Inferior parietal cortex (tissue), 1 donor: ENCODE measurements at regions not wholly inside any gene's neighbourhood (a gene's known extent, or its start where the extent isn't known, plus 50 kb on each side); places are given as distances from the start of the nearest gene placed in this dataset.

ENCODE experiments used
- DNase-seq: peaks from one replicate; pipeline ENCODE4 v3.0.0-alpha.2; 2016; ENCODE audit errors: extremely low spot score

DNA sequence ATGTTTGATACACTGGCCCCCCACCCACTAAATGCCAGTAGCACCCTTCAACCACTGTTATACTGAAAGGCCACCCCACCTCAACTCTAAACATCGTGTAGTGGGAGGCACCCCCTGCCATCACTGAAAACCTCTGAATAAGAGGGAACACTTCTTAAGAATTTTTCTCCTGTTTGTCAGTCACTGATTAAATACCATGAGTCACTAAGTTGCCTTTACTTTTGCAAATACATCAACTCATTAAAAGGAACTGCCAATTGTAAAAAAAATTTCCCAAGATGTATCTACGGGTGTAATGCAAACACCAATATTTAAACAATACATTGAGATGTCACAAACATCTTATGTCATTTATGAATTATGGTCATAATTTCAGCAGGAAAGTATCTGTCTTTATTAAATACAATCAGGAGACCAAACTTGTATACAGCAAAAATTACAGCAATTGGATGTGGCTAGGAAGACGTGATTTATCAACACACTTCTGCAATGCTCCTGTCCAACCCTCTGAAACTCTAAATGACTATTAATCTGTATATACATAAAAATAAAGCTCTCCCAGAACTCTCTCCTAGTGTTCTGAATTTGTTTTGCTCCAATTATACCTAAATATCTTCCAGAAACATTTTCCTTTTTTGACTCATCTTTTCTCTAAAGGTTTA, 144.1 kb upstream of the STK17B start:
- DNase-seq, result no peak

DNA sequence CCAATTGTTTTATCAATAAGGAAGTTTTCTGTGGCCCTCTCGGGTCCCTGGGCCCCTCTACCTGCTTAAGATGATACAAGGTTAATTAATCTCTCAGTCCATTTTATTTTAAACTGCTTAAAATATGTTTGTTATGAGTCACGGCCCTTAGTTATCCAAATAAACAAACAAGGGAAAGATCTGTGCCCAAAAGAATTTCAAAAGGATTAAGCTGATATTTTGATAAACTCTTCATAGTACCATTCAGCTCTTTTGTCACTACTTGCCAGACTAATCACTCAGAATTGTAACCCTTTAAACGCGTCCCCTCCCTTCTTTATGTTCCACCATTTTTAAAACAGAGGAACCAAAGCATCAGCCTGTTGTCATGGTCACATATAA, 144.7 kb upstream of the STK17B start:
- DNase-seq, result no peak

DNA sequence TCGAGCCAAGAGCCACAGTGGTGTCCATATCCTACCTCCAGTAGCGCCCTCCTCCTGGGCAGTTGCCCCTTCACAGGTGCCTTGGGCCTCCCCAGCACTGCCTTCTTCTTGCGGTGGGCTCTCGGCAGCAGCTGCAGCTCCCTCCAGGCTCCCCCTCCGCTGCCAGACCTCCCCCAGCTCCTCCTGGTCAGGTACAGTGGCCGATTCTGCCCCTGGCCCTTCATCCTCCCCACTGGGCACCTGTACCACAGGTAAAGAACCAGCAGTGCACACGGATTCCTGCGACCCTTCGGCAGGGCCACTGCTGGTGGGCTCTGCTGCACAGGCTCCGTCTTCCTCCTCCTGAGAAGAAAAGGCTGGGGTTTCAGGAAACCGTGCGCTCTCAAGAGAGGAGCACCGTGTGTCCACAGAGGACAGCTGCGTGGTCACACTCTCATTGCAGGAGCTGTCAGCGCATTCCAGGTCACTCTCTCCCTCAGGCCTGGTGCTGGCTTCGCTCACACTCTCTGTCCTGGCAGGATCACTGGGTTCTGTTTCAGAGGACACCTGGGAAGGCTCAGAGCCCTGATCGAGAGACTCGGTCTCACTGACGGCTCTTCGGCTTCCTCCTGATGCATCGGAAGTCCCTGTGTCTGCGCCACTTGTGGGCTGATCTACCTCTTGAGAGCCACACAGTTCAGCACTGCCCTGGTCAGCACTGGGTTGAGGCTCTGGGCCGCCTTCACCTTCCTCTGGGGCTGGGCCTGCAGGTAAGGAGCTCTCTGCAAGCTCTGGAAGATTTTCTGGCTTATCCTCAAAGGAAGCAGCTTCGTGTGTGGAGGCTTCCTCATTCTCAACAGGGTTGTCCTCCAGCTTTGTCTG, 147.4 kb upstream of the STK17B start:
- DNase-seq, result no peak

DNA sequence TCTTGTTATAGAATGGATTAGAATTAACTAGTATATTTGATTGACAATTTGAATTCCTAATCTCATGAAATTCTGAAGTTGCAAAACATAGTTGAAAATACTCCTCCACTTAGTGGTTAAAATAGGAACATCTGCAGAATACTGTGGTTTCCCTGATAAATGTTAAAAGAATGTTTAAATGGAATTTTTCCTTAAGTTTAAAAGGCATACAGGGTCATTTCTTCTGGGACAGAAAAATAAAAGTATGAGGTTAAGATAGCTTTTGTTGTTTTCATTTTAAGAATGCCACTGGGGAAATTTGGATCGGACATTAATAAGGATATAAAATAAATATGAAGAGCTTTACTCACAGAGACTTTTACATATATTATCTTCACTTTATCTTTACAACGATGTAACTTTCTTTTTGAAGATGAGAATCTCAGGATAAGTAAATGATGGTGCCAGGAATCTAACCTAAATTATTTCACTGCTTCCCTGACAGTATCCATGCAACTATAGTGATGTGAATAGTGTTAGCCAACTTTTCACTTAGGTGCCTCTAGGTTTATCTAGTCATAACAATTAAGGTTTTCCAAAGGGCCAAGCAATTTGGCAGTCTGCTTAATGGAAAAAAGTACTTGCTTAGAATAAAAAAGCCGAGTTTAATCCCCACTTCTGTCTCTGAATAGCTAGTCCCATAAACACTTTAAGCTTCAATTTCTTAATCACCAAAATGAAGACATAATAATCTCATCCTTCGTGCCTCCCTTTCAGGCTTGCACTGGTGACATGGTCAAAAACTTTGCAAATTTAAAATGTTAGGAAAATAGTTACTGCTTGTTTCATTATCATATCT, 151.8 kb upstream of the STK17B start:
- no peak for DNase-seq

DNA sequence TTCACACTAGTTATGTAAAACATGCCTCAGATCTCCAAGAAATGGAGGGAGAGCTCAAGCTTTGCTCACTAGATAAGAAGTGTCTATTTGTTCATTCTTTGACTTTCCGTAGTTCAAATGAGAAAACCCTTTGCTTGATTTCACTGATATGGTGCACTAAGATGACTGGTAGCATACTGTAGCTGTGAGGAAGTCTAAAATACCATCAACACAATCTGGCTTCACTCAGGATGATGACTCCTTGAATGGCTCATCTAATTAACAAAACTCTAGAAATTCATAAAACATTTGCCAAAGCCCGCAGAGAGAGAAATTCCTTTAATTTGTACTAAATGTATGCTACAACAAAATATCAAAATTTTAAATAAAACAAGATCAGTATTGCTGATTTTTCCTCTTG, 152.8 kb upstream of the STK17B start:
- no peak for DNase-seq

DNA sequence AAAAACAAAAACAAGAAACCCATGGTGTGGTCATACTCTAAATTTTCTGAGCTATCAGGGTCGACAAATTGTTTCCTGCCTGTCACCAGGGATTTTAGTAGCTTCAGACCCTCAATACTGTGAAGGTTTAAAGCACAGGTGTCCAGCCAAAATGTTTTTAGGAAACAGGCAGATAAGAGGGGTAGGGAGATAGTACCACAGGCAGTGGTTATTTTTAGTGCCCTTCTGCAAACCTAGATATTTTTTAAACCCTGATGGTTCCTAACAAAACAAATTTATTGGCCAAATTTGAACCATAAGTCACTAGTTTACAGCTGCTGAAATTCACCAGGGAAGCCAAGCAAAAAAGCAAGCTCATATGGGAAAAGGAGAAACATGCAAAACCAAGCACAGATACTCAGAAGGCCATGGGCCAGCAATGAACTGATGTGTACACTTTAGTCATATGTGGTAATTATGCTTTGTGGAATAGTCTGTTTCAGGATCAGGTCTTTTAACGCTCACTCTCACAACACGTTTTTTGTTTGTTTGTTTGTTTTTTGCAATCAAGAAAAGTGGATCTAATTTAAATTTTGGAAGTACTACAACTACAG, 156.8 kb upstream of the STK17B start:
- DNase-seq, result no peak

DNA sequence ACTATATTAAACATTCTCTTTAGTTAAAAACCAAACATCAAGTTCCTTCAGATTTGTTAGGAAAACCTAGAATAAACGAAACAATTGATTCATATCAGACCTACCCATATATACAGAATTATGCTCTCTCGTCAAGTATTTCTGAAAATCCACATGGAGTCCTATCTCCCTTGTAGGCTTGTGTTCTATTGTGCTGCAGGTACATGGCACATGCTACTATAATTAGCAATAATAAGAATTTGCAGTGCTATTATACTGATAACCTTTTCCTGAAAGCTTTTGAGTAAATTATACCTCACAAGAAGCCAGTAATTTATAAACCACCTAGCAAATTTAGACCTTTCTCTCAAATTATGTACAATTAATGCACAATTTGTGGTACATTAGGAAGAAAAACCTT, 158.6 kb upstream of the STK17B start:
- no peak for DNase-seq

DNA sequence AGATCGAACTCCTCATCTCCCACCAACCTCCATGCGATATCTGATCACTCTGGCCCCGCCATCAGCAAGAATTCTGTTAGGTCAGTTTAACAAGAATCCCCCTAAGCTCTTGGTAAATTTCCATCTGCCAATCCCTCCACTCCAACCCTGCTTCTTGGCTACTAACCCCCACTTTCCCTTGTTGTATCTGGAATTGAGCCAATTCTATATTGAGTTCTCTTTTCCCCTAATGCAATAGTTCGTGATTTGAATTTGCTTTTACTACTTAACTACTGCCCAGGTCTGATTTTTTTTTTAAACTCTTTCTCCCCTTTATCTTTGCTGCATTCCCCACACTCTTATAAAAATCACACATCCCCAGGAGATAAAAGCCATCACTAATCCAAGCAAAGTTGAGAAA, 159.3 kb upstream of the STK17B start:
- DNase-seq, result no peak

DNA sequence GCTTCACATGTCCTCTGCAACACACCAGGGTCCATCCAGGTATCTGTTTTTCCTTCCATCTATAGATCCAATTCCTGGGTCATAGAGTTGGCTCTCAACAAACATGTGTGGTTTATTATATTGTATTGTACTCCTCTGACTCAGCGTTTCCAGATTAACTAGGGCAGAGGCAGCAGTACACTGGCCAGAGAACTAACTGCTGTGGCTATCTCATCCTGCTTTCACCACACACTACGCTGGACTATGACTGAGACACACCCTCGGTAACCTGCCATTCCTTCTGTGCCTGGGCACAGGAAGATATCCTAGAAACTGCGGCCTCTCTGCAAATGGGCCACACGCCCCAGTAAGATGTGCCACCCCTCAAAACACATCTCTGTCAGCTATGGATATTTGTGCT, 159.8 kb upstream of the STK17B start:
- DNase-seq, result no peak

DNA sequence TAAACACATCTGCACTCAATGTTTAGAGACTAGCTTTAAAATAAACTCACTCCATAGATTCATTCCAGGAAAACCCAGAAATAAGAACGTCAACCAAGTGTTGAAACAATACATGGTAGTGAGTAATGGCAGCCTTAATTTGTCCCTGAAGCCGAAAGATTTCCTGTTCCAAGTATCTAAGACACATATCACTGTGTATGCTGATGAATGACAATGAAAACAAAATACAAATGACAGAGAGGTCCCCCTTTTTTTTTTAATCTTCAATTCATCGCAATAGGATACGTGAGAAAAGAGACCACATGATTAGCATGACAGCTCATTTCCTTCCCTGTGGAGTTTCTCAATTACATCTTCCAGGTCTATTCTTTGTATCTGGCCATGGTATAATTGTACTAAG, 160.5 kb upstream of the STK17B start:
- no peak for DNase-seq

DNA sequence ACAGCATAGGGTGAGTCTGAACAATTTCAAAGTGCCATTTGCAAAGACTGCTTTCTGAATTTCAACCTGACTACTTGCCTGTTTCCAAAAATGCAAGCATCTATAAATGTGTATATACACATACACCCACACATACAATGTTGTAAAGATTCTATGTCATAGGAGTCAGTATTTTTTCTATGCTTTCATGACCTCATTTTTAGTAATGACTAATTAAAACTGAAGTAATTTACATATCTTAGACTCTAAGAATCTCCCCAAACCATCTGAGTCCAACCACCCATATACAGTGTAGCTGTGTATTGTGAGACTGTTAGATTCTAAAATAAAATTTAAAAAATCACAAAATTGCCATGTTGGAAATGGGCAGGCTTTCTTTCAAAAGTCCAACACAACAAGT, 162.0 kb upstream of the STK17B start:
- no peak for DNase-seq

DNA sequence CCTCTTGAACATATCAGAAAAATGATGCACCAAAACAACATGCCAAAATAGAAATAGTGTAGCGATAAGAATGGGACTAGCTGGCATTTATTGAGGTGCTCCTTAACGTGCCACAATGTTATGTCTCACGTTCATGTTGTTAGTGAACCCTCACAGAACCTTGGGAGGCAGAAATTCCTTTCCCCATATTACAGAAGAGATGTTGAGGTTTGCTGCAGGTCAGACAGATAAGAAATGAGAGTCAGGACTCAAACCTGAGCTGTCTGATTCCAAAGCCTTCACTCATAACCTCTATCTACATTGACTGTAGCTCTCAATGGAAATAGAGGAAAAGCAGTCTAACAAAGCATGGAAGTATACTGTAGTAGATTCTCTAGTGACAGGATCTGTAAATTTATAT, 163.3 kb upstream of the STK17B start:
- no peak for DNase-seq

DNA sequence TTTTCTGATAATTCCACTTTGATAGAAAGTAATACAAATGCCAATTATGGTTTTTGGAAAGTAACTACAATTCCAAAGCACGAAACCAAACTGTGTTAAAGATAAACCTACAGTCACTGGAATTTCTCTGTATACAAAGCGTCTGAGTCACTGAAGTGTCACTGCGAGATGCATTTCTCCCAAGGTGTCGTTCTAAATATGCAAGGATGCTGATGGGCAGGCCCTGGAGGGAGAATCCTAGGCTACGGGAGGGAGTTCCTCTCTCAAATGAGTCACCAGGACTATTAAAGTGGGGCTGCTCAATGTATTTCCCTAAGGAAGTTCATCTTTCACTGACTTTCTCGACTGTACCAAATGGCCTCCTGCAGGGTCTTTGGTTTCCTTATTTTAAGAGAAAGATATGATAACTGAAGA, 163.8 kb upstream of the STK17B start:
- DNase-seq, result no peak

DNA sequence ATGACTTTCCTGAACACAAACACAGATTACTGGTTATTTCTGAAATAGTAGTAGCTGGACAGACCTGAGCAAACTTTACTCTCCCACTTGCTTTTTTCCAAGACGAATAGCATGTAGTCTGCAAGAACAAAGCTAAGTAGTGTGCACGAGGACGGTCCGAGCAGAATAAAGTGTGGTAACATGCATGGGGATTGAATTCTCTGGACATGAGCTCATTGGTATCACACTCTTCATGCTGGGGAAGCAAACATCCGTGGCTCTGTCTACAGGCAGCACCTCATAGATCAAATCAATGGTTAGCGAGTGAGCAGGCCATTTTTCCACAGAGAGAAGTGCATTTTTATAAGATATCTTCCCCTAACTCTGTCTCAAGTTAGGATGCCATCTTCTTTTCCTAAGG, 164.8 kb upstream of the STK17B start:
- no peak for DNase-seq

DNA sequence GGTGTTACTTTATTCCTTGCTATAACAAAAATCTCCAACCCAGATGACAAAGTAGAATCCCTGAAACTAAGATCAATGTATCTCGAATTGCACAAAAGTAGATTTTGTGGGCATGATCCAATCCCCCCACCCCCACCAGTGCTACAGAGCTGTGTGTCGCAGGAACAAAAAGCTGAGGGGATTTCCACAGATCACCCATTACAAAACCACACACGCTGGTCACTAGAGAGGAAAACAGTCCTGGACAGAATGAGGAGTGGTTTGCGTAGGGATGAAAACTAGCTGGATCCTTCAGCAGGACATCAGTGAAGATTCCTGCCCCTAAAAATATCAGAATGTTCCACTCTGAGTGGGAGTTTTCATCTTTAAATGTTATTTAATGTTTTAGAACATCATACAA, 165.3 kb upstream of the STK17B start:
- DNase-seq, result no peak

DNA sequence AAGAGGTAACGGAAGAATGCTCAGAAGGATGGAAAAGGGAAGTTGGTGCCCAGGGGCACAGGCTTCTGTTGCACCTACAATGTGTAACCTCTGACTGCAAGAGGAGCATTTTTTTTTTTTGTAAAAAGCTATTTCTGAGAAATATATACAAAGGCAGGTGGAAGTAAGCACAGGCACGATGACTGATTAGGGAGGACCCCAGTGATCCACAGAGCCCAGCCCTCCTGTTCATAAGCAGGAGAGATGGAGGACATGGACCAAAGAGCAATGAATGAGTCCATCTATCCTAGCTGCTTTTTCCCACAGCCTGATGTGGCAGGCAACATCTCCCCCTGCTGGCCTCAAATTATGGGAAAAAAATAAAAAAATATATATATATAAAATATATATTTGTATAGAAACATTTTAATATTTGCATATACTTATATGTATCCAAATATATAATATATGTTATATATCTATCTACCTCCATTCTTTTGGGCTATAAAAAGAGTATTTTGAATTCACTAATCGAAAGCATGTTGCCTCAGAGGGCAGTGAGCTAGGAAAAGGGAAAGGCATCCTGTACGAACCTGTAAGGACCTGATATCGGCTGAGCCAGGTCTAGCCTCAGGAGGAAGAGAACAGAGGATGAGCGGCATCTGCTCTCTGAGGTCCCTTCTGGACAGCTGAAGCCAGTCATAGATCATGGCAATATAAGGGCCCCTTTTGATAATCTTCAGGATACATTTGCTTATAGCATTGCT, 166.0 kb upstream of the STK17B start:
- no peak for DNase-seq

DNA sequence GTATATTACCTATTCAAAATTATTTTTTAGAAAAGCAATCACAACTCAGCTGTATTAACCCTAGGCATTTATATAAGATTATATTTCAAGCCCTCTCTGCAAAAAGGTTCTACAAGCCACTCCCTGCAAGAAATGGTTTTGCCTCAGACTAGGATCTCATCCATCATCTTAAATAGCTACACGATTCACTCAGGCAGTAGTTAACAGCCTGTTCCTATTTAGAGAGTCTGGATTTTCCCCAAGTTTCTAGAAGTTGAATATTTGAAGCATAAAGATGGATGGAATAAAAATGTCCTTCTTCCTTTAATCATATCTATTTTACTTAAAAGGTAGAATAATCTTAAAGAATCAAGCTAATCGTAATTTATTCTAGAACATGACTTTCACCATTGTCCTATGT, 167.1 kb upstream of the STK17B start:
- DNase-seq, result peak; percentile 66

DNA sequence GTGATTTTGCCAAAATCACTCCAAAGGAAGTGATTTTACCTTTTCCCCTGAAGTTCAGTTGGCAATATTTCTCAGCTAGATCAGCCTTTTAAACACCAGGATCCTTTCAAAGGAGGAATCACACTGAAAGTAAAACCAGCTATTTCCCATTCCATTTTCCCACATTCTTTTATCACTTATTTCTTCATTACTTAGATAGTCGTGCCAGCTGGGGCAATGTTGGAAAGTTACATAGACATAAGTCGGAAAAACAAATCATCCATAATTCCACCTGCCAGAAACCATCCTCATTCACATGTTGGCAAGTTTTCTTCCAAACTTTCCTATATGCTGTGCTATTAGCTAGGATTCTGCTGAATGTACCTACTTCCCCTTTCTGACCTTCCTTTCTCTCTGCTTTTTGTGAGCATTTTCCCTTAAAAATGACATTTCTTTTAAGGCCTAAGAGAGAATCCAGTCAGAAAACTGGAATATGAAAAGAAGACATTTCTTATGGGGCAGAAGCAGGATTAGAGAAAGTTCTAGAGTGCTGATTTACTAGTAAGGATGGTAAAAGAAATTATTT, 170.0 kb upstream of the STK17B start:
- DNase-seq, result no peak

DNA sequence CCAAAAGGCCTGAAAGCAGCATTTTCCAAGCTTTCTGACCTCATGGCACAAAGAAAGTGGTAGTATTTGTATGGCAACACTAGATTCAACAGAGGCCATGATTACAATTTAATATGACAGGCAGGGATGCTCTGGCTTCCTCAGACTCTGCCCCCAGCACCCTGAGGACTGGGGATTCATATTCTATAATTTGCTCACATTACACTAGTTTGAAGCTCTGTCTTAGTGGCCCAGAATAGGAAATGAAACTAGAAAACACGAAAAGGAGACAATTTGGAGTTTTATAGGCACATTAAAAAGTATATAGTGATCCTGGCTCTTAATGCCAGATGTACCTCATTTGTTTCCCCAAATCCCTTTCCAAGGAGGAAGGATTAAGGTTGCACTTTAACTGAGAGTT, 173.0 kb upstream of the STK17B start:
- DNase-seq, result no peak

DNA sequence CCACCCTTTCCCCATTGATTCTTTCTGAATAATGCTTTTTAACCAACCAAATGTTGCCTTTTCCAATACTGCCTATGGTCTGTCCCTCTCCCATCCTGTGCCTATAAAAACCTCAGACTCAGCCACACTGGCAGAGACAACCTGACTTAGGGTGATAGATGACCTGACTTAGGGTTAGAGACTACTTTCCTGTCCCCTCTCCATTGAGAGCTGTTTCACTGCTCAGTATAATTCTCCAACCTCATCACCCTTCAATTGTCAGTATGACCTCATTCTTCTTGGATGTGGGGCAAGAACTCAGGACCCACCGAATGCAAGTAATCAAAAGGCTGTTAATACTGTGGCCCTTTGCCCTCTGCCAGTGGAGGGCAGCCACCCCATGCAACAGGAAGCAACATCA, 182.3 kb upstream of the STK17B start:
- no peak for DNase-seq

DNA sequence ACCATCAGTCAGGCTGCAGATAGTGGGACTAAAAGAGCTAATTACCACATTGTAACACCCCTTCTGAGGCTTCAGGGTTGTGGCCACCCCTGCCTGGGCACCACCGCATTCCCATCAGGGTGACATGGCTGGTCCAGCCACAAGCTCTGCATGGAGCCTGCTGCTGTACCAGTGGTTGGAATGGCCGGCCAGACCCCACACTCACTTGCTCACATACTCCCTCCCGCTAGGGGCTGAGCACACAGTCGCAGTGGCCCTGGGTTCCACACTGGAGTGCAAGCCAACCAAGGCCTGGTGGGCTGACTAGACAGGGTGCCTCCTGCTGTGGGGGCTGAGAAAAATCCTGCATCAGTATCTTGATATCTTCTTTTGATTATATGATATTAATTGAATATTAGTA, 182.8 kb upstream of the STK17B start:
- DNase-seq, result no peak
